ENCODE measurements at regions not wholly inside any gene's neighbourhood (a gene's known extent, or its start where the extent isn't known, plus 50 kb on each side); places are given as distances from the start of the nearest gene placed in this dataset.

- TF ChIP-seq BHLHE40 (IDR thresholded peaks at IDR 0.05; ENCODE audit: low read length): no peak
- no peak for TF ChIP-seq EZH2 (IDR thresholded peaks at IDR 0.05; ENCODE audit: borderline replicate concordance, low read depth, low read length)
- TF ChIP-seq ZFX (CRISPR knock-in tag; IDR thresholded peaks at IDR 0.05): no peak
- TF ChIP-seq CTCF (IDR thresholded peaks at IDR 0.05 in 2 of 3, conservative IDR thresholded peaks at IDR 0.05 in 1 of 3; ENCODE audit: insufficient read depth in 2 of 3, low read depth in 1 of 3, low read length in 3 of 3): no peak
- no peak for TF ChIP-seq MCM5 (IDR thresholded peaks at IDR 0.05; ENCODE audit: low read depth)
- TF ChIP-seq ZBTB33 (CRISPR knock-in tag; IDR thresholded peaks at IDR 0.05): 0 out of 2 replicates have a peak, but pooled peaks have one; percentile 7
- no peak for TF ChIP-seq SMARCE1 (IDR thresholded peaks at IDR 0.05)
- TF ChIP-seq GMEB1 (CRISPR knock-in tag; IDR thresholded peaks at IDR 0.05): no peak
Observed at GRCh38 chr1:21346365-21347071, 56.3 kb upstream of the ECE1 start.

Data from K562 (cell line).